SK-N-SH (cell line): ENCODE measurements at regions not wholly inside any gene's neighbourhood (a gene's known extent, or its start where the extent isn't known, plus 50 kb on each side); places are given as distances from the start of the nearest gene placed in this dataset.

ENCODE experiments used
- CTCF ChIA-PET: fragments of 300-600, 350-600 bp; formaldehyde crosslinking; extraction: SDS; loops from one replicate; lab custom pipeline; 2021; lab: Yijun Ruan, JAX
- POLR2A ChIA-PET: fragments of 350-600 bp; sonication (Branson Sonifier 250); formaldehyde crosslinking; extraction: SDS; loops from one replicate; lab custom pipeline; 2020; ENCODE audit warnings: antibody characterized with exemption, inconsistent platforms; lab: Yijun Ruan, JAX
- DNase-seq: peaks from one replicate; pipeline ENCODE4 v3.0.0; 2012
- H2AFZ ChIP-seq: fragments of 200-600 bp; sonication (generic); 2 replicates; pipeline ENCODE4 v1.8.1; 2016; ENCODE audit warnings: antibody characterized with exemption, mild to moderate bottlenecking, low read depth
- H3F3A ChIP-seq: fragments of 200-600 bp; sonication (generic); replicated peaks from 2 replicates; pipeline ENCODE3; 2016; ENCODE audit warnings: antibody characterized with exemption, mild to moderate bottlenecking; ENCODE audit not compliant: insufficient read depth
- H3K27ac ChIP-seq, 2 experiments: fragments of 200-500 bp in 1 of 2; fragments of 200-600 bp in 1 of 2; sonication (Bioruptor generic) in 1 of 2; sonication (generic), shearing (Covaris generic) in 1 of 2; 2 replicates each; pipeline versions ENCODE4 v1.5.1 to v1.6.1; 2014 to 2016; ENCODE audit warnings: low read depth in 2 of 2, inconsistent platforms in 1 of 2, low read length in 1 of 2, mild to moderate bottlenecking in 1 of 2, mixed read lengths in 1 of 2
- H3K27me3 ChIP-seq: fragments of 200-600 bp; sonication (generic), shearing (Covaris generic); 2 replicates; pipeline ENCODE4 v1.6.1; 2016; ENCODE audit warnings: mixed run types; ENCODE audit not compliant: insufficient read depth
- H3K36me3 ChIP-seq, 2 experiments: fragments of 200-500 bp in 1 of 2; fragments of 200-600 bp in 1 of 2; sonication (Bioruptor generic) in 1 of 2; sonication (generic) in 1 of 2; replicated peaks in 1 of 2; 2 replicates each; pipeline versions ENCODE3 to v1.5.1; 2014 to 2016; ENCODE audit warnings: low read length in 1 of 2, mild to moderate bottlenecking in 1 of 2; ENCODE audit not compliant: insufficient read depth in 2 of 2, control insufficient read depth in 1 of 2
- H3K4me1 ChIP-seq, 2 experiments: fragments of 200-500 bp in 1 of 2; fragments of 200-600 bp in 1 of 2; sonication (Bioruptor generic) in 1 of 2; sonication (generic), shearing (Covaris generic) in 1 of 2; 2 replicates each; pipeline versions ENCODE4 v1.5.1 to v1.6.1; 2014 to 2016; ENCODE audit warnings: low read depth in 1 of 2, low read length in 1 of 2, mixed run types in 1 of 2; ENCODE audit not compliant: insufficient read depth in 2 of 2, control insufficient read depth in 1 of 2
- H3K4me2 ChIP-seq: fragments of 200-600 bp; sonication (generic), shearing (Covaris generic); 2 replicates; pipeline ENCODE4 v1.6.1; 2017; ENCODE audit warnings: mixed run types
- H3K4me3 ChIP-seq, 2 experiments: fragments of 200-500 bp in 1 of 2; fragments of 200-600 bp in 1 of 2; sonication (Bioruptor generic) in 1 of 2; sonication (generic), shearing (Covaris generic) in 1 of 2; 2 replicates each; pipeline versions ENCODE4 v1.5.1 to v1.8.1; 2014 to 2016; ENCODE audit warnings: low read depth in 2 of 2, inconsistent platforms in 1 of 2, low read length in 1 of 2, mild to moderate bottlenecking in 1 of 2, mixed read lengths in 1 of 2, moderate library complexity in 1 of 2
- H3K79me2 ChIP-seq: fragments of 200-600 bp; sonication (generic); 2 replicates; pipeline ENCODE4 v1.8.1; 2017; ENCODE audit warnings: mild to moderate bottlenecking; ENCODE audit not compliant: insufficient read depth
- H3K9ac ChIP-seq: fragments of 200-600 bp; sonication (generic); 2 replicates; pipeline ENCODE4 v1.6.1; 2017; ENCODE audit warnings: mixed run types
- H3K9me2 ChIP-seq: fragments of 200-600 bp; sonication (generic); 2 replicates; pipeline ENCODE4 v1.6.1; 2017; ENCODE audit warnings: mixed run types
- H3K9me3 ChIP-seq: fragments of 200-600 bp; sonication (generic); 2 replicates; pipeline ENCODE4 v1.6.1; 2017; ENCODE audit warnings: mixed run types, mild to moderate bottlenecking, moderate library complexity
- H4K20me1 ChIP-seq: fragments of 200-600 bp; sonication (generic); 2 replicates; pipeline ENCODE4 v1.6.1; 2017; ENCODE audit warnings: mild to moderate bottlenecking, mixed run types; ENCODE audit not compliant: insufficient read depth
- CHD2 ChIP-seq: fragments of 150-350 bp; IDR thresholded peaks from 2 replicates; pipeline ENCODE4 v1.6.1; 2018; ENCODE audit warnings: low read length; ENCODE audit not compliant: partially characterized antibody
- ELF1 ChIP-seq: IDR thresholded peaks from 2 replicates; pipeline ENCODE4 v1.4.0; 2012
- EZH2phosphoT487 ChIP-seq: fragments of 200-600 bp; sonication (generic); IDR thresholded peaks from 2 replicates; pipeline ENCODE4 v1.6.1; 2017; ENCODE audit warnings: low read depth, mixed run types, mild to moderate bottlenecking, antibody characterized with exemption, moderate library complexity, borderline replicate concordance
- FOXM1 ChIP-seq: IDR thresholded peaks from 2 replicates; pipeline ENCODE4 v1.4.0; 2012; ENCODE audit warnings: low read depth, mild to moderate bottlenecking
- GATA2 ChIP-seq: sonication (generic); formaldehyde crosslinking; IDR thresholded peaks from 2 replicates; pipeline ENCODE4 v1.5.0; 2020; ENCODE audit warnings: mild to moderate bottlenecking, missing genetic modification reagents
- JUND ChIP-seq: IDR thresholded peaks from 2 replicates; pipeline ENCODE4 v1.4.0; 2012
- MEF2A ChIP-seq: IDR thresholded peaks from 2 replicates; pipeline ENCODE4 v1.4.0; 2012; ENCODE audit warnings: low read depth, borderline replicate concordance
- MXI1 ChIP-seq: IDR thresholded peaks from 2 replicates; pipeline ENCODE4 v1.6.1; 2012; ENCODE audit warnings: mild to moderate bottlenecking, low read depth, low read length, improper control_type of control experiment
- NFIC ChIP-seq: IDR thresholded peaks from 2 replicates; pipeline ENCODE4 v1.4.0; 2012; ENCODE audit warnings: borderline replicate concordance
- POLR2AphosphoS5 ChIP-seq: IDR thresholded peaks from 2 replicates; pipeline ENCODE4 v1.6.1; 2012; ENCODE audit warnings: low read depth, low read length
- RAD21 ChIP-seq: IDR thresholded peaks from 2 replicates; pipeline ENCODE4 v1.6.1; 2012; ENCODE audit warnings: mild to moderate bottlenecking, low read length
- RCOR1 ChIP-seq: fragments of 150-350 bp; IDR thresholded peaks from 2 replicates; pipeline ENCODE4 v1.6.1; 2017; ENCODE audit warnings: antibody characterized with exemption, low read length
- SIN3A ChIP-seq: IDR thresholded peaks from 2 replicates; pipeline ENCODE4 v1.6.1; 2012; ENCODE audit warnings: low read depth, mild to moderate bottlenecking, low read length, moderate library complexity, borderline replicate concordance
- TCF12 ChIP-seq: IDR thresholded peaks from 2 replicates; pipeline ENCODE4 v1.4.0; 2012
- YY1 ChIP-seq: IDR thresholded peaks from 2 replicates; pipeline ENCODE4 v1.4.0; 2012; ENCODE audit warnings: low read depth, mild to moderate bottlenecking
- WGBS: methylation state at CpG from one replicate; pipeline ENCODE4 v1.1.6; 2017; ENCODE audit warnings: low lambda C conversion rate; 5-methylcytosine and 5-hydroxymethylcytosine counted together
- TF ChIP-seq, protein P1 (sequence below): IDR thresholded peaks from 2 replicates; pipeline ENCODE4 v1.6.1; 2012; ENCODE audit warnings: mild to moderate bottlenecking, low read depth, low read length, moderate library complexity
- TF ChIP-seq, protein P2 (sequence below): IDR thresholded peaks from 2 replicates; pipeline ENCODE4 v1.4.0; 2012; ENCODE audit warnings: low read depth, borderline replicate concordance

DNA sequence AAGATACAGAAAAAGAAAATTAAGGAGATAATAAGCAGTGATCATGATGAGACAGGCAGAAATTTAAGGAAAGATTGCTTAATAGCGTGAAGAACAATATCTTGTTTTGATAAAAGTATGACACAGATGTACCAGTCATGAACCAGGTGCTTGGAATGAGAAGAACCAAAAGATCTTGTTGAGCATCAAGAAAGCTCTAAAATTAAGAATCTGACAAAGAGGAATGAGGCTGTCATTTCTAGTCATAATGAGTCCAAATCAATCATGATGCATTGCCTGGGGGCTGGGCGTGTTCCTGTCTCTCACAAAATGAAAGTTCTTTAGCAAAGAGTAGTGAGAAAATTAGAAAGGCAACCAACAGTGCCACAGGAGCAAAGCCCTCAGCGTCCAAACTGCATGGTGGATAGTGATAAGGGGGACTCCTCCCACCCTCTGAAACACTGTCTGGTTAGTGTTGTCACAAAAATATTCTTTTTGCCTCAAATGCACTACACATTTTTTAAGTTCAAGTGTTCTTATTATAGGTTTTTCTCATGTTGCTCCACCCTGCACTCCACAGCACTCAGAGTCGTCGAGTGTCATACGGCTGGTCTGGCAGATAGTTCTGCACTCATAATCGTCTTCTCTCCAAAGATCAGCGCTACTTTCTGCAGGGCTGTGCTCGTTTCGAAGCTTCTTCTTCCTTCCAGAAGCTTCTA lies 439.6 kb downstream of the TNS3 start:
- 44% methylated on average over 10 of the region's 10 CpGs for WGBS

GRCh38 chr7:47132471-47132870 lies 449.4 kb downstream of the TNS3 start:
- no peaks in the 10 kb centered on the region for H3F3A ChIP-seq
- no peak overlapping the region for H3K27ac ChIP-seq
- no peak overlapping the region for H2AFZ ChIP-seq
- H3K4me2 ChIP-seq, result no peak overlapping the region
- DNase-seq, result no peak
- no peaks in the 10 kb centered on the region for H3K9me2 ChIP-seq
- H3K36me3 ChIP-seq, result no peaks in the 10 kb centered on the region
- no peaks in the 10 kb centered on the region for H3K4me1 ChIP-seq
- POLR2A ChIA-PET, result no interaction called here
- no peaks in the 10 kb centered on the region for H4K20me1 ChIP-seq
- CTCF ChIA-PET, result no interaction called here
- no peaks in the 10 kb centered on the region for H3K79me2 ChIP-seq
- no peaks in the 10 kb centered on the region for H3K9me3 ChIP-seq
- H3K4me3 ChIP-seq, result no peak overlapping the region
- 74% methylated on average over 1 of the region's 1 CpG for WGBS
- no peak overlapping the region for H3K9ac ChIP-seq
- no peaks in the 10 kb centered on the region; the same call in 1 of the 2 replicates for H3K27me3 ChIP-seq
- TF ChIP-seq ELF1 (no peak), GATA2 (CRISPR knock-in tag) (no peak), SIN3A (no peak), RAD21 (no peak), JUND (no peak), MEF2A (no peak), MXI1 (no peak), NFIC (no peak), FOXM1 (no peak), POLR2AphosphoS5 (no peak), YY1 (no peak), RCOR1 (no peak), CHD2 (no peak), TCF12 (no peak)
- TF ChIP-seq, protein P1, sequence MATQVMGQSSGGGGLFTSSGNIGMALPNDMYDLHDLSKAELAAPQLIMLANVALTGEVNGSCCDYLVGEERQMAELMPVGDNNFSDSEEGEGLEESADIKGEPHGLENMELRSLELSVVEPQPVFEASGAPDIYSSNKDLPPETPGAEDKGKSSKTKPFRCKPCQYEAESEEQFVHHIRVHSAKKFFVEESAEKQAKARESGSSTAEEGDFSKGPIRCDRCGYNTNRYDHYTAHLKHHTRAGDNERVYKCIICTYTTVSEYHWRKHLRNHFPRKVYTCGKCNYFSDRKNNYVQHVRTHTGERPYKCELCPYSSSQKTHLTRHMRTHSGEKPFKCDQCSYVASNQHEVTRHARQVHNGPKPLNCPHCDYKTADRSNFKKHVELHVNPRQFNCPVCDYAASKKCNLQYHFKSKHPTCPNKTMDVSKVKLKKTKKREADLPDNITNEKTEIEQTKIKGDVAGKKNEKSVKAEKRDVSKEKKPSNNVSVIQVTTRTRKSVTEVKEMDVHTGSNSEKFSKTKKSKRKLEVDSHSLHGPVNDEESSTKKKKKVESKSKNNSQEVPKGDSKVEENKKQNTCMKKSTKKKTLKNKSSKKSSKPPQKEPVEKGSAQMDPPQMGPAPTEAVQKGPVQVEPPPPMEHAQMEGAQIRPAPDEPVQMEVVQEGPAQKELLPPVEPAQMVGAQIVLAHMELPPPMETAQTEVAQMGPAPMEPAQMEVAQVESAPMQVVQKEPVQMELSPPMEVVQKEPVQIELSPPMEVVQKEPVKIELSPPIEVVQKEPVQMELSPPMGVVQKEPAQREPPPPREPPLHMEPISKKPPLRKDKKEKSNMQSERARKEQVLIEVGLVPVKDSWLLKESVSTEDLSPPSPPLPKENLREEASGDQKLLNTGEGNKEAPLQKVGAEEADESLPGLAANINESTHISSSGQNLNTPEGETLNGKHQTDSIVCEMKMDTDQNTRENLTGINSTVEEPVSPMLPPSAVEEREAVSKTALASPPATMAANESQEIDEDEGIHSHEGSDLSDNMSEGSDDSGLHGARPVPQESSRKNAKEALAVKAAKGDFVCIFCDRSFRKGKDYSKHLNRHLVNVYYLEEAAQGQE, result no peak

More for the DNA sequence above, 439.6 kb downstream of the TNS3 start:
- no peak for DNase-seq
- H3K79me2 ChIP-seq, result no peaks in the 10 kb centered on the region
- ChIA-PET POLR2A (no interaction called here), CTCF (interaction anchor here (1.3 kb wide), 1 partner anchor 1219 kb away, joined by 5 read pairs; no protein-coding TSS in a partner anchor)
- H3K4me2 ChIP-seq, result no peak overlapping the region
- no peak overlapping the region for H2AFZ ChIP-seq
- TF ChIP-seq YY1 (no peak), EZH2phosphoT487 (no peak), ELF1 (no peak), TCF12 (no peak)
- TF ChIP-seq, protein P1, result no peak
- TF ChIP-seq, protein P2, sequence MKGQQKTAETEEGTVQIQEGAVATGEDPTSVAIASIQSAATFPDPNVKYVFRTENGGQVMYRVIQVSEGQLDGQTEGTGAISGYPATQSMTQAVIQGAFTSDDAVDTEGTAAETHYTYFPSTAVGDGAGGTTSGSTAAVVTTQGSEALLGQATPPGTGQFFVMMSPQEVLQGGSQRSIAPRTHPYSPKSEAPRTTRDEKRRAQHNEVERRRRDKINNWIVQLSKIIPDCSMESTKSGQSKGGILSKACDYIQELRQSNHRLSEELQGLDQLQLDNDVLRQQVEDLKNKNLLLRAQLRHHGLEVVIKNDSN, result no peak
- no peaks in the 10 kb centered on the region for H3F3A ChIP-seq
- H3K4me3 ChIP-seq, result no peak overlapping the region
- H3K27me3 ChIP-seq, result no peaks in the 10 kb centered on the region
- H3K27ac ChIP-seq, result no peak overlapping the region
- no peaks in the 10 kb centered on the region for H3K9me2 ChIP-seq
- no peak overlapping the region for H3K9ac ChIP-seq
- no peaks in the 10 kb centered on the region for H3K36me3 ChIP-seq
- no peaks in the 10 kb centered on the region for H4K20me1 ChIP-seq
- H3K9me3 ChIP-seq, result no peaks in the 10 kb centered on the region
- no peaks in the 10 kb centered on the region for H3K4me1 ChIP-seq
